GM12891 (cell line): ENCODE measurements at regions not wholly inside any gene's neighbourhood (a gene's known extent, or its start where the extent isn't known, plus 50 kb on each side); places are given as distances from the start of the nearest gene placed in this dataset.
"Not testable (repeated sequence)": the region's sequence is repeated elsewhere in the genome, so short reads cannot be mapped to it uniquely, and the experiment has no call there.

ENCODE experiments used
- PAX5 ChIP-seq: IDR thresholded peaks from 2 replicates; pipeline ENCODE4 v1.6.1; 2011; ENCODE audit warnings: low read length, moderate library complexity, mild to moderate bottlenecking; ENCODE audit not compliant: insufficient read depth, severe bottlenecking
- POLR2A ChIP-seq: IDR thresholded peaks from 2 replicates; pipeline ENCODE4 v1.6.1; 2011; ENCODE audit warnings: low read depth, low read length, control low read depth
- POLR2AphosphoS5 ChIP-seq: IDR thresholded peaks from 2 replicates; pipeline ENCODE4 v1.6.1; 2011; ENCODE audit warnings: low read depth, low read length, control low read depth
- POU2F2 ChIP-seq: IDR thresholded peaks from 2 replicates; pipeline ENCODE4 v1.6.1; 2011; ENCODE audit warnings: low read depth, mild to moderate bottlenecking, control low read depth, low read length, moderate library complexity
- SPI1 ChIP-seq: IDR thresholded peaks from 2 replicates; pipeline ENCODE4 v1.6.1; 2011; ENCODE audit warnings: low read depth, low read length, control low read depth
- TAF1 ChIP-seq: IDR thresholded peaks from 2 replicates; pipeline ENCODE4 v1.6.1; 2011; ENCODE audit warnings: low read depth, low read length, control low read depth

GRCh38 chr5:119725291-119725690 is 95.9 kb downstream of the FAM170A start:
- not testable (repeated sequence) for TF ChIP-seq POLR2A, POLR2AphosphoS5, PAX5, TAF1, SPI1, POU2F2
